ENCODE measurements at regions not wholly inside any gene's neighbourhood (a gene's known extent, or its start where the extent isn't known, plus 50 kb on each side); places are given as distances from the start of the nearest gene placed in this dataset.
"Not testable (repeated sequence)": the region's sequence is repeated elsewhere in the genome, so short reads cannot be mapped to it uniquely, and the experiment has no call there.

- H3K4me1 ChIP-seq = no peaks in the 10 kb centered on the region
- H3K27ac ChIP-seq = no peak overlapping the region
- no peak overlapping the region for H3K4me3 ChIP-seq
- H3K9me3 ChIP-seq = no peaks in the 10 kb centered on the region
- intact Hi-C loops (cut with DNase I) = no loop called here
- TF ChIP-seq, protein P1, sequence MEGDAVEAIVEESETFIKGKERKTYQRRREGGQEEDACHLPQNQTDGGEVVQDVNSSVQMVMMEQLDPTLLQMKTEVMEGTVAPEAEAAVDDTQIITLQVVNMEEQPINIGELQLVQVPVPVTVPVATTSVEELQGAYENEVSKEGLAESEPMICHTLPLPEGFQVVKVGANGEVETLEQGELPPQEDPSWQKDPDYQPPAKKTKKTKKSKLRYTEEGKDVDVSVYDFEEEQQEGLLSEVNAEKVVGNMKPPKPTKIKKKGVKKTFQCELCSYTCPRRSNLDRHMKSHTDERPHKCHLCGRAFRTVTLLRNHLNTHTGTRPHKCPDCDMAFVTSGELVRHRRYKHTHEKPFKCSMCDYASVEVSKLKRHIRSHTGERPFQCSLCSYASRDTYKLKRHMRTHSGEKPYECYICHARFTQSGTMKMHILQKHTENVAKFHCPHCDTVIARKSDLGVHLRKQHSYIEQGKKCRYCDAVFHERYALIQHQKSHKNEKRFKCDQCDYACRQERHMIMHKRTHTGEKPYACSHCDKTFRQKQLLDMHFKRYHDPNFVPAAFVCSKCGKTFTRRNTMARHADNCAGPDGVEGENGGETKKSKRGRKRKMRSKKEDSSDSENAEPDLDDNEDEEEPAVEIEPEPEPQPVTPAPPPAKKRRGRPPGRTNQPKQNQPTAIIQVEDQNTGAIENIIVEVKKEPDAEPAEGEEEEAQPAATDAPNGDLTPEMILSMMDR (IDR thresholded peaks at IDR 0.05) = no peak
- TF ChIP-seq POLR2A (IDR thresholded peaks at IDR 0.05) = no peak
- no peak for ATAC-seq
- no peak for DNase-seq
- WGBS (ENCODE audit: insufficient coverage, low coverage, low lambda C conversion rate, missing lambda C conversion rate) = 21% methylated on average over 2 of the region's 2 CpGs
- no peaks in the 10 kb centered on the region for H3K36me3 ChIP-seq
- no peaks in the 10 kb centered on the region for H3K27me3 ChIP-seq
Measured at GRCh38 chr17:53227111-53227510, 595.6 kb upstream of the KIF2B start.

GRCh38 chr17:53219821-53220220 is 602.9 kb upstream of the KIF2B start:
- Histone ChIP-seq H3K9me3 (peaks cover 0 to 6% (median 0%) of the 10 kb centered on the region in 4 donors), H3K27me3 (no peaks in the 10 kb centered on the region), H3K4me1 (no peaks in the 10 kb centered on the region), H3K4me3 (no peak overlapping the region), H3K36me3 (no peaks in the 10 kb centered on the region), H3K27ac (no peak overlapping the region)
- no peak for TF ChIP-seq POLR2A (IDR thresholded peaks at IDR 0.05)
- TF ChIP-seq, protein P1 (IDR thresholded peaks at IDR 0.05) = no peak
- intact Hi-C loops (cut with DNase I) = no loop called here
- DNase-seq (no peak), ATAC-seq (no peak)

- WGBS (ENCODE audit: insufficient coverage, low coverage, low lambda C conversion rate, missing lambda C conversion rate) = 56% methylated on average over 2 of the region's 2 CpGs
- intact Hi-C loops (cut with DNase I) = no loop called here
- H3K4me1 ChIP-seq = no peaks in the 10 kb centered on the region
- no peak overlapping the region for H3K27ac ChIP-seq
- DNase-seq = no peak
- H3K9me3 ChIP-seq = peaks cover 0 to 6% (median 0%) of the 10 kb centered on the region in 4 donors
- ATAC-seq = no peak
- H3K36me3 ChIP-seq = no peaks in the 10 kb centered on the region
- TF ChIP-seq, protein P1 (IDR thresholded peaks at IDR 0.05) = no peak
- TF ChIP-seq POLR2A (IDR thresholded peaks at IDR 0.05) = no peak
- no peaks in the 10 kb centered on the region for H3K27me3 ChIP-seq
- no peak overlapping the region for H3K4me3 ChIP-seq
Measured at GRCh38 chr17:53218723-53219122, 604.0 kb upstream of the KIF2B start.

- 65% methylated on average over 3 of the region's 3 CpGs for WGBS (ENCODE audit: insufficient coverage, low coverage, low lambda C conversion rate, missing lambda C conversion rate)
- H3K9me3 ChIP-seq = peaks cover 0 to 6% (median 0%) of the 10 kb centered on the region in 4 donors
- no peaks in the 10 kb centered on the region for H3K27me3 ChIP-seq
- intact Hi-C loops (cut with DNase I) = no loop called here
- no peaks in the 10 kb centered on the region for H3K36me3 ChIP-seq
- no peak for TF ChIP-seq POLR2A (IDR thresholded peaks at IDR 0.05)
- TF ChIP-seq, protein P1 (IDR thresholded peaks at IDR 0.05) = no peak
- H3K4me3 ChIP-seq = no peak overlapping the region
- H3K27ac ChIP-seq = no peak overlapping the region
- no peak for ATAC-seq
- DNase-seq = no peak
- no peaks in the 10 kb centered on the region for H3K4me1 ChIP-seq
Measured at GRCh38 chr17:53217311-53217710, 605.4 kb upstream of the KIF2B start.

- H3K27me3 ChIP-seq; H3K4me3 ChIP-seq; DNase-seq; ATAC-seq; H3K9me3 ChIP-seq; H3K4me1 ChIP-seq; H3K36me3 ChIP-seq; H3K27ac ChIP-seq; intact Hi-C loops (cut with DNase I): not testable (repeated sequence)
- 43% methylated on average over 1 of the region's 1 CpG for WGBS (ENCODE audit: insufficient coverage, low coverage, low lambda C conversion rate, missing lambda C conversion rate)
Measured at GRCh38 chr17:53208935-53209334, 613.8 kb upstream of the KIF2B start.
